Thyroid gland (tissue), 4 donors: ENCODE measurements at regions not wholly inside any gene's neighbourhood (a gene's known extent, or its start where the extent isn't known, plus 50 kb on each side); places are given as distances from the start of the nearest gene placed in this dataset.

Experiments
- CTCF ChIP-seq, 6 experiments: fragments of 200-600 bp in 3 of 6; fragments of 450-650 bp in 3 of 6; sonication (generic) in 3 of 6; IDR thresholded peaks; one replicate each; pipeline ENCODE4 v1.5.1; 2016 to 2019; ENCODE audit warnings: antibody characterized with exemption in 6 of 6, mild to moderate bottlenecking in 2 of 6, inconsistent platforms in 1 of 6, moderate library complexity in 1 of 6
- POLR2A ChIP-seq, 2 donors: fragments of 450-650 bp; IDR thresholded peaks; one replicate each; pipeline ENCODE4 v1.6.1; 2017; ENCODE audit warnings: antibody characterized with exemption in 2 of 2, mild to moderate bottlenecking in 2 of 2, moderate library complexity in 1 of 2

GRCh38 chr6:96381246-96381645 lies 140.4 kb upstream of the UFL1 start:
- TF ChIP-seq POLR2A (IDR thresholded peaks at IDR 0.05) = no peak
- TF ChIP-seq CTCF (IDR thresholded peaks at IDR 0.05) = no peak
